Body of pancreas (tissue), 4 donors: ENCODE measurements at regions not wholly inside any gene's neighbourhood (a gene's known extent, or its start where the extent isn't known, plus 50 kb on each side); places are given as distances from the start of the nearest gene placed in this dataset.

Experiments used
- ATAC-seq: fragments of 150-250 bp; one replicate; pipeline ENCODE4 v1.9.1; 2016
- DNase-seq, 4 donors: peaks; one replicate each; pipeline ENCODE4 v3.0.0-alpha.2; 2019
- H3K27ac ChIP-seq, 4 donors: fragments of 200-600 bp; sonication (generic); 1 replicate in 3 of 4; 2 replicates in 1 of 4; pipeline versions ENCODE4 v1.5.1 to v1.6.1; 2016 to 2019; ENCODE audit warnings: mild to moderate bottlenecking in 1 of 4, mixed read lengths in 1 of 4, moderate library complexity in 1 of 4
- H3K27me3 ChIP-seq, 2 donors: fragments of 200-600 bp; sonication (generic); one replicate each; pipeline ENCODE4 v1.6.0; 2016; ENCODE audit warnings: mild to moderate bottlenecking in 1 of 2
- H3K36me3 ChIP-seq, 2 donors: fragments of 200-600 bp; sonication (generic); replicated peaks in 1 of 2; 2 replicates each; pipeline ENCODE4 v1.5.1; 2016; ENCODE audit warnings: low read depth in 2 of 2; ENCODE audit not compliant: insufficient read depth in 1 of 2
- H3K4me1 ChIP-seq: fragments of 200-600 bp; sonication (generic); one replicate; pipeline ENCODE4 v1.6.0; 2016
- H3K4me3 ChIP-seq, 2 donors: fragments of 200-600 bp; sonication (generic); 1 replicate in 1 of 2; 2 replicates in 1 of 2; pipeline ENCODE4 v1.5.1; 2016 to 2019
- H3K9me3 ChIP-seq, 3 donors: fragments of 200-600 bp; sonication (generic); 1 replicate in 2 of 3; 2 replicates in 1 of 3; pipeline ENCODE4 v1.5.1; 2016
- CTCF ChIP-seq, 7 experiments: fragments of 450-650 bp in 4 of 7; fragments of 200-600 bp in 3 of 7; sonication (generic) in 3 of 7; IDR thresholded peaks; one replicate each; pipeline ENCODE4 v1.5.1; 2016 to 2019; ENCODE audit warnings: antibody characterized with exemption in 7 of 7
- POLR2A ChIP-seq, 3 donors: fragments of 450-650 bp; IDR thresholded peaks; one replicate each; pipeline ENCODE4 v1.6.1; 2016; ENCODE audit warnings: antibody characterized with exemption in 3 of 3, mild to moderate bottlenecking in 2 of 3
- WGBS, 2 donors: methylation state at CpG; one replicate each; pipeline ENCODE4 v1.1.5; 2017; 5-methylcytosine and 5-hydroxymethylcytosine counted together
- intact Hi-C: fragments of 100-400 bp; cut with DNase I; formaldehyde crosslinking; loops from one replicate; pipeline ENCODE4 v1.15.1; 2023

DNA sequence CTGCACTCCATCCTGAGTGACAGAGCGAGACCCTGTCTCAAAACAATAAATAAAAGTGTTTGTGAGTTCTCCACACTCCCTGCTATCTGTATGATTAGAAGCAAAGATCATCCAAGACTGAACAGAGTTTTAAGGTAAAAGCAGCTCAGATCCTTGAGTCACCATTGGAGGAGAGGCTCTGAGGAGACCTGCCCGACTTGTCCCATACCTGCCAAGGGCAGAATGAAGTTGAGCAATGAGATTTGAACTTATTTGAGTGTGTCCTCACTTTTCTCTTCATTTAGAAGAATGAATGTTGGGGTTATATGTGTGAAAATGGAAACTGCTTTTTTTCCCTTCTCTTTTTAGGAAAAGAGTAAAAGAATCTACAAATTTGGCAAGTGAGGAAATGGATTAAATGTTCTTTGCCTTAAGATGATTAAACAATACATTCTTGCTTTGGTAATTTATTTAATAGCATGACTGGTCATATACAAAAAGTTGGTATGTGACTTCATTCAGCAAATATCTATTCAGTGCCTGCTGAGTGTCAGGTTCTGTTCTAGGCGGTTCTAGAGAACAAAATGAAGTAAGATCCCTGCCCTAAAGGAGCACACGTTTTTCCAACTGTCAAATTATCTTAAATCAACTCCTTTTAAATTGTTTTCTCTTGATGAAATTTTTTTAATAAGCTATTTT is 195.7 kb downstream of the ALDH8A1 start:
- DNase-seq, result no peak
- Histone ChIP-seq H3K4me1 (peaks cover 6% of the 10 kb centered on the region), H3K27me3 (no peaks in the 10 kb centered on the region), H3K4me3 (no peak overlapping the region), H3K36me3 (no peaks in the 10 kb centered on the region), H3K9me3 (no peaks in the 10 kb centered on the region), H3K27ac (peak overlapping the region in 2 of 4 donors; percentile 45 to 68)
- WGBS, 2 donors, result 70% methylated on average over 4 of the region's 4 CpGs
- TF ChIP-seq POLR2A (IDR thresholded peaks at IDR 0.05) (no peak), CTCF (IDR thresholded peaks at IDR 0.05) (no peak)
- intact Hi-C loops, result no loop called here
- ATAC-seq, result no peak

- peaks cover 6% of the 10 kb centered on the region for H3K4me1 ChIP-seq
- DNase-seq (peak in 3 of 4 donors; percentile 26 to 46 (median 28)), ATAC-seq (peak; percentile 84)
- 15 to 26% methylated on average over 4 of the region's 4 CpGs for WGBS, 2 donors
- H3K9me3 ChIP-seq, result no peaks in the 10 kb centered on the region
- TF ChIP-seq CTCF (IDR thresholded peaks at IDR 0.05), result no peak
- no peak for TF ChIP-seq POLR2A (IDR thresholded peaks at IDR 0.05)
- H3K27me3 ChIP-seq, result no peaks in the 10 kb centered on the region
- H3K4me3 ChIP-seq, result no peak overlapping the region
- intact Hi-C loops, result no loop called here
- H3K36me3 ChIP-seq, result no peaks in the 10 kb centered on the region
- peak overlapping the region in 3 of 4 donors; percentile 45 to 68 (median 49) for H3K27ac ChIP-seq
Observed at GRCh38 chr6:134753001-134753400, 196.9 kb downstream of the ALDH8A1 start.

- 36 to 48% methylated on average over 5 of the region's 5 CpGs for WGBS, 2 donors
- DNase-seq, result no peak
- TF ChIP-seq POLR2A (IDR thresholded peaks at IDR 0.05) (no peak), CTCF (IDR thresholded peaks at IDR 0.05) (no peak)
- H3K27me3 ChIP-seq, result no peaks in the 10 kb centered on the region
- no peaks in the 10 kb centered on the region for H3K36me3 ChIP-seq
- intact Hi-C loops, result no loop called here
- no peak overlapping the region for H3K4me3 ChIP-seq
- no peaks in the 10 kb centered on the region for H3K9me3 ChIP-seq
- H3K4me1 ChIP-seq, result peaks cover 6% of the 10 kb centered on the region
- no peak for ATAC-seq
- peak overlapping the region in 3 of 4 donors; percentile 45 to 68 (median 49) for H3K27ac ChIP-seq
Observed at GRCh38 chr6:134752445-134752844, 197.5 kb downstream of the ALDH8A1 start.

DNA sequence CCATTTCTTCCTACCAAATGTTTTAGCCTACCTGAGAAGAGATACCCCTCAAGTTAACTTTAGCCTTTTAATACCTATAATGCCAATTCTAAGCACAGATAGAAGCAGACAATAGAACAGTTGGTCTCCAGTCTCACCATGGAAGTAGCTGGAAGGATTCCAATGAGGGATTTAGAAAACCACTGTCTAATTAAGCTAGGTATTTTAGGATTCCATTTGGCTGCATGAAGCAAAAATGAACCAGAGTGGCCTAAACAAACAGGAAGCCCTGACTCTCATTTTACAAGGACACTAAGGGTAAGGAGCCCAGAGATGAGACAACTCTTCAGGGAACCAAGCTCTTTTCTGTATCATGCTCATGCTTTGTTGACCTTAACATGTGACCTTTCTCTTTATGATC is 199.2 kb downstream of the ALDH8A1 start:
- intact Hi-C loops, result no loop called here
- ATAC-seq, result no peak

More for the DNA sequence above, 199.2 kb downstream of the ALDH8A1 start:
- H3K9me3 ChIP-seq, result no peaks in the 10 kb centered on the region
- no peak overlapping the region for H3K27ac ChIP-seq
- peaks cover 6% of the 10 kb centered on the region for H3K4me1 ChIP-seq
- no peaks in the 10 kb centered on the region for H3K36me3 ChIP-seq
- H3K4me3 ChIP-seq, result no peak overlapping the region
- no peaks in the 10 kb centered on the region for H3K27me3 ChIP-seq
- no peak for DNase-seq
- TF ChIP-seq CTCF (IDR thresholded peaks at IDR 0.05), result no peak
- TF ChIP-seq POLR2A (IDR thresholded peaks at IDR 0.05), result no peak
